SK-N-MC (cell line): ENCODE measurements at regions not wholly inside any gene's neighbourhood (a gene's known extent, or its start where the extent isn't known, plus 50 kb on each side); places are given as distances from the start of the nearest gene placed in this dataset.

Experiments used
- EZH2 ChIP-seq: fragments of 200-600 bp; sonication (generic); IDR thresholded peaks from one replicate; pipeline ENCODE4 v1.6.1; 2017; ENCODE audit warnings: antibody characterized with exemption
- FOXP2 ChIP-seq: optimal IDR thresholded peaks from 2 replicates; pipeline ENCODE3; 2011; ENCODE audit warnings: mild to moderate bottlenecking, moderate library complexity; ENCODE audit not compliant: insufficient read depth; ENCODE audit errors: extremely low read length, control extremely low read depth
- POLR2AphosphoS5 ChIP-seq: IDR thresholded peaks from 2 replicates; pipeline ENCODE4 v1.6.1; 2012; ENCODE audit warnings: mild to moderate bottlenecking, low read depth, low read length, borderline replicate concordance

- TF ChIP-seq EZH2: no peak
- no peak for TF ChIP-seq POLR2AphosphoS5
- TF ChIP-seq FOXP2: no peak
Measured at GRCh38 chrX:78822157-78822690, 74.7 kb downstream of the LPAR4 start.
